HG03520 (cell line): ENCODE measurements at regions not wholly inside any gene's neighbourhood (a gene's known extent, or its start where the extent isn't known, plus 50 kb on each side); places are given as distances from the start of the nearest gene placed in this dataset.
"Not testable (repeated sequence)": the region's sequence is repeated elsewhere in the genome, so short reads cannot be mapped to it uniquely, and the experiment has no call there.

Experiments used
- ATAC-seq: cut with Tn5 transposase; IDR thresholded peaks from one replicate; pipeline ENCODE4 v1.9.1; 2021; ENCODE audit warnings: mild to moderate bottlenecking, moderate library complexity; ENCODE audit not compliant: unreplicated experiment

- peak; percentile 30 for ATAC-seq
Observed at GRCh38 chr9:109972026-109972882, 192.3 kb downstream of the PALM2AKAP2 start.

GRCh38 chr9:109973336-109973735, 193.3 kb downstream of the PALM2AKAP2 start:
- ATAC-seq = no peak

GRCh38 chr9:109974143-109974917, 194.3 kb downstream of the PALM2AKAP2 start:
- peak; percentile 73 for ATAC-seq

- no peak for ATAC-seq
Observed at GRCh38 chr9:109974918-109975276, 194.9 kb downstream of the PALM2AKAP2 start.

- ATAC-seq = no peak
Observed at GRCh38 chr9:109975574-109976295, 195.7 kb downstream of the PALM2AKAP2 start.

GRCh38 chr9:109976303-109976702, 196.3 kb downstream of the PALM2AKAP2 start:
- no peak for ATAC-seq

GRCh38 chr9:109977521-109977920, 197.5 kb downstream of the PALM2AKAP2 start:
- ATAC-seq = no peak

- no peak for ATAC-seq
Observed at GRCh38 chr9:109981091-109981490, 201.1 kb downstream of the PALM2AKAP2 start.

- ATAC-seq = no peak
Observed at GRCh38 chr9:109986521-109986991, 206.6 kb downstream of the PALM2AKAP2 start.

GRCh38 chr9:109989296-109989695, 209.3 kb downstream of the PALM2AKAP2 start:
- no peak for ATAC-seq

- no peak for ATAC-seq
Observed at GRCh38 chr9:109990541-109990940, 210.5 kb downstream of the PALM2AKAP2 start.

GRCh38 chr9:109992293-109992692, 212.3 kb downstream of the PALM2AKAP2 start:
- no peak for ATAC-seq

GRCh38 chr9:109993250-109993978, 213.4 kb downstream of the PALM2AKAP2 start:
- no peak for ATAC-seq

- ATAC-seq = no peak
Observed at GRCh38 chr9:109994141-109994540, 213.8 kb downstream of the C9orf152 start.

- ATAC-seq = no peak
Observed at GRCh38 chr9:109996936-109997580, 210.9 kb downstream of the C9orf152 start.

- no peak for ATAC-seq
Observed at GRCh38 chr9:109997682-109998081, 210.3 kb downstream of the C9orf152 start.

- not testable (repeated sequence) for ATAC-seq
Observed at GRCh38 chr9:110005521-110005920, 202.4 kb downstream of the C9orf152 start.

- no peak for ATAC-seq
Observed at GRCh38 chr9:110006657-110007056, 201.3 kb downstream of the C9orf152 start.

GRCh38 chr9:110007477-110008270, 200.3 kb downstream of the C9orf152 start:
- no peak for ATAC-seq
